GM19240 (cell line): ENCODE measurements at regions not wholly inside any gene's neighbourhood (a gene's known extent, or its start where the extent isn't known, plus 50 kb on each side); places are given as distances from the start of the nearest gene placed in this dataset.

Experiments used
- DNase-seq: peaks from one replicate; pipeline ENCODE4 v3.0.0; 2011; ENCODE audit warnings: low spot score; ENCODE audit not compliant: insufficient read length

GRCh38 chr14:38848243-38848935 lies 254.6 kb downstream of the SEC23A start:
- no peak for DNase-seq

- DNase-seq, result no peak
Measured at GRCh38 chr14:38847161-38847560, 255.9 kb downstream of the SEC23A start.

GRCh38 chr14:38839694-38840365 lies 263.2 kb downstream of the SEC23A start:
- DNase-seq, result no peak

- DNase-seq, result no peak
Measured at GRCh38 chr14:38838979-38839323, 264.1 kb downstream of the SEC23A start.

- DNase-seq, result no peak
Measured at GRCh38 chr14:38838049-38838978, 264.7 kb downstream of the SEC23A start.

- no peak for DNase-seq
Measured at GRCh38 chr14:38837343-38838048, 265.5 kb downstream of the SEC23A start.

GRCh38 chr14:38836539-38836938 lies 266.5 kb downstream of the SEC23A start:
- DNase-seq, result no peak

- no peak for DNase-seq
Measured at GRCh38 chr14:38835874-38836273, 267.2 kb downstream of the SEC23A start.

- no peak for DNase-seq
Measured at GRCh38 chr14:38828183-38828827, 274.7 kb downstream of the SEC23A start.

GRCh38 chr14:38824706-38825105 lies 278.3 kb downstream of the SEC23A start:
- no peak for DNase-seq

- no peak for DNase-seq
Measured at GRCh38 chr14:38818555-38818954, 284.5 kb downstream of the SEC23A start.

GRCh38 chr14:38808734-38809455 lies 294.1 kb downstream of the SEC23A start:
- no peak for DNase-seq

- no peak for DNase-seq
Measured at GRCh38 chr14:38799671-38800070, 303.4 kb downstream of the SEC23A start.

GRCh38 chr14:38794677-38795076 lies 308.4 kb downstream of the SEC23A start:
- DNase-seq, result no peak

GRCh38 chr14:38791862-38792261 lies 311.2 kb downstream of the SEC23A start:
- no peak for DNase-seq

GRCh38 chr14:38790916-38791315 lies 312.1 kb downstream of the SEC23A start:
- no peak for DNase-seq

- no peak for DNase-seq
Measured at GRCh38 chr14:38789805-38790204, 313.2 kb downstream of the SEC23A start.

GRCh38 chr14:38788060-38788459 lies 315.0 kb downstream of the SEC23A start:
- DNase-seq, result no peak

- no peak for DNase-seq
Measured at GRCh38 chr14:38786921-38787320, 316.1 kb downstream of the SEC23A start.

- DNase-seq, result no peak
Measured at GRCh38 chr14:38777401-38777800, 325.6 kb downstream of the SEC23A start.
